ENCODE measurements at regions not wholly inside any gene's neighbourhood (a gene's known extent, or its start where the extent isn't known, plus 50 kb on each side); places are given as distances from the start of the nearest gene placed in this dataset.
"Not testable (repeated sequence)": the region's sequence is repeated elsewhere in the genome, so short reads cannot be mapped to it uniquely, and the experiment has no call there.

- not testable (repeated sequence) for H3K9ac ChIP-seq (ENCODE audit: low read length); H3K9me2 ChIP-seq (ENCODE audit: low read depth, low read length); H3K4me2 ChIP-seq (ENCODE audit: low read length); H3K27me3 ChIP-seq (ENCODE audit: insufficient read depth, low read length); H3K79me2 ChIP-seq (ENCODE audit: insufficient read depth, low read length); H3K36me3 ChIP-seq (ENCODE audit: insufficient read depth, low read length); H3K9me3 ChIP-seq (ENCODE audit: low read length); H3K27ac ChIP-seq (ENCODE audit: low read depth, low read length, poor library complexity, severe bottlenecking); H3K4me1 ChIP-seq (ENCODE audit: insufficient read depth, low read length, severe bottlenecking); H4K20me1 ChIP-seq (ENCODE audit: insufficient read depth, low read length); H3K4me3 ChIP-seq (ENCODE audit: low read depth, low read length, poor library complexity, severe bottlenecking); H3F3A ChIP-seq (ENCODE audit: insufficient read depth, low read length); H2AFZ ChIP-seq (ENCODE audit: low read length)
These were observed 103.8 kb downstream of the FAM72B start for GRCh38 chr1:121080197-121080903.

DNA sequence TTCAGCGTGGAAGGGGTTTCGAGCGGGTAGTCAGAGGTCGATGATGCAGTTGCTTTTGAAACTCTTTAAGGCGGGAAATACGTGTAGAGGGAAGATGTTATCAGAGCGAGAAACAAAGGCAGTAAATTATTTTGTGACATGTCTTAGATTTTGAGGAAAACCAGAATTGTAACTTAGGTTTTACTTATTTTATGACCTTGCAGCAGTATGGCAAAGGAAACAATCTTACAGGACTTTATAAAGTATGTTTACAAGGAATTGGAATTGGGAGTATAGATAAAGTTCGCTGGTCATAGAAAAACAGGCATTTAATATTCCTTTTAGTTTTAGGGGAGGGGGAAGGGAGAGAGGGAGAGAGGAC lies 103.3 kb downstream of the FAM72B start:
- H3K4me3 ChIP-seq (ENCODE audit: low read depth, low read length, poor library complexity, severe bottlenecking); H3K9me3 ChIP-seq (ENCODE audit: low read length); H3K36me3 ChIP-seq (ENCODE audit: insufficient read depth, low read length); H3K79me2 ChIP-seq (ENCODE audit: insufficient read depth, low read length); H3K27me3 ChIP-seq (ENCODE audit: insufficient read depth, low read length); H4K20me1 ChIP-seq (ENCODE audit: insufficient read depth, low read length); H3K4me1 ChIP-seq (ENCODE audit: insufficient read depth, low read length, severe bottlenecking); H3K9me2 ChIP-seq (ENCODE audit: low read depth, low read length); H3K27ac ChIP-seq (ENCODE audit: low read depth, low read length, poor library complexity, severe bottlenecking); H3F3A ChIP-seq (ENCODE audit: insufficient read depth, low read length); H2AFZ ChIP-seq (ENCODE audit: low read length); H3K4me2 ChIP-seq (ENCODE audit: low read length); H3K9ac ChIP-seq (ENCODE audit: low read length): not testable (repeated sequence)

DNA sequence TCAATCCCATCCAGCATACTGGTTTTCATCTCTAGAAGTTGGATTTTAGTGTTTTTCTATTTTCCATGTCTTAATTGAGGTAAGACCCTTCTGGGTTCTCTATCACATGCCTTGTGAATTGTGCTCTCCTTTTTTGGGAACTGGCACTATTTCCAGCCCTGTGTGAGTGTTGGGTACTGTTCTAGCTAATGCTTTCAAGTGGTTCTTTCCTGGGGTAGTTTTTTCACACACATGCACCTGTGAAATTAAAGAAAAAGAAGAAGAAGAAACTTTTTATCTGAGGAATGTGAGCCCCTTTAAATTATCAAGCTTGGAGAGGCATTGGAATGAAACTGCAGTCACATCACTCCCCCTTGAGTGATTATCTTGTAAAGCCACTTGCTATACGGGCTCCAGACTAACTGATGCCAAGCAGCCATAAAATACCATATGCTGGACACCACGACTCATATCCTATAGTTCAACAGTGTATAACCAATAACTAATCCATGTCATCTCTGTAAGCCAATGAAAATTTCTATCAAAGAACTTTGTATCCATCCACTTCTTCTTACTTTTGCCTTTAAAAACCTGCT lies 102.4 kb downstream of the FAM72B start:
- H2AFZ ChIP-seq (ENCODE audit: low read length); H3K4me3 ChIP-seq (ENCODE audit: low read depth, low read length, poor library complexity, severe bottlenecking); H3F3A ChIP-seq (ENCODE audit: insufficient read depth, low read length); H3K27me3 ChIP-seq (ENCODE audit: insufficient read depth, low read length); H3K27ac ChIP-seq (ENCODE audit: low read depth, low read length, poor library complexity, severe bottlenecking); H4K20me1 ChIP-seq (ENCODE audit: insufficient read depth, low read length); H3K9me2 ChIP-seq (ENCODE audit: low read depth, low read length); H3K9ac ChIP-seq (ENCODE audit: low read length); H3K4me1 ChIP-seq (ENCODE audit: insufficient read depth, low read length, severe bottlenecking); H3K4me2 ChIP-seq (ENCODE audit: low read length); H3K36me3 ChIP-seq (ENCODE audit: insufficient read depth, low read length); H3K79me2 ChIP-seq (ENCODE audit: insufficient read depth, low read length); H3K9me3 ChIP-seq (ENCODE audit: low read length): not testable (repeated sequence)

GRCh38 chr1:121082995-121083394 lies 101.1 kb downstream of the FAM72B start:
- not testable (repeated sequence) for H3K79me2 ChIP-seq (ENCODE audit: insufficient read depth, low read length); H3F3A ChIP-seq (ENCODE audit: insufficient read depth, low read length); H3K36me3 ChIP-seq (ENCODE audit: insufficient read depth, low read length); H3K9ac ChIP-seq (ENCODE audit: low read length); H3K27me3 ChIP-seq (ENCODE audit: insufficient read depth, low read length); H3K4me3 ChIP-seq (ENCODE audit: low read depth, low read length, poor library complexity, severe bottlenecking); H4K20me1 ChIP-seq (ENCODE audit: insufficient read depth, low read length); H3K4me2 ChIP-seq (ENCODE audit: low read length); H3K27ac ChIP-seq (ENCODE audit: low read depth, low read length, poor library complexity, severe bottlenecking); H3K9me3 ChIP-seq (ENCODE audit: low read length); H3K4me1 ChIP-seq (ENCODE audit: insufficient read depth, low read length, severe bottlenecking); H2AFZ ChIP-seq (ENCODE audit: low read length); H3K9me2 ChIP-seq (ENCODE audit: low read depth, low read length)

DNA sequence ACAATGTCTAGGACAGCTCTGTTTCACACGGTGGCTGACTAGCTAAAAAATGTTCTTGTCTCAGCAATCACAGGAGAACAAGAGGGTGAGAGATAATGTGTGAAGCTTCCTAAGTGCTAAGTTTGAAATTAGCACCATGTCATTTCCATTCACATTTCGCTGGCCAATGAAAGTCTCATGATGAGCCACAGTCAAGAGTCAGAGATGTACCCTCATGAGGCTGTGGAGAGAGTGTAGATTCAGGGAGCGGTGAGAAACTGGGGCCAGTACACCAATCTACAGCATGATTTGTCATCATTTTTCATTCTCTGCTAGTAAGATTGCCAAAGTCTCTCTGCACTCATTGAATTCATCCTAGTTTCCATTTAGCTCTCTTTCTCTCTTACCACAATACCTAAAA lies 97.9 kb downstream of the FAM72B start:
- not testable (repeated sequence) for H4K20me1 ChIP-seq (ENCODE audit: insufficient read depth, low read length); H3F3A ChIP-seq (ENCODE audit: insufficient read depth, low read length); H3K4me3 ChIP-seq (ENCODE audit: low read depth, low read length, poor library complexity, severe bottlenecking)

DNA sequence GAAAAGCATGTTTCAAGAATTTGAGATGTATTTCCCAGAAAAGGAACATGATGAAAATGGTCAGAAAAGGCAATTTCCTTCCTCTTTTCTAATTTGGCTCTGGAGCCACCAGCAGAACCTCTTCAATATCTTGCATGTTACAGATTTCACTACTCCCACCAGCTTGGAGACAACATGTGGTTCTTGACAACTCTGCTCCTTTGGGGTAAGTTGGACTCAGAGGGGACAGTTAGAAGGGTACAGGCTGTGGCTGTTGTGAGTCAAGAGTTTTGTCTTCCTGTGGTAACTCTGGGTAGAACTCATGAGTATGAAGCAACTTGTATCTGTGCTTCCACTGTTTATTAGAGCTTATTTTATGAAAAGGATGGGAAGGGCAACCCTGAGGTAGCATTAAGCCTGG lies 96.9 kb downstream of the FAM72B start:
- not testable (repeated sequence) for H3K36me3 ChIP-seq (ENCODE audit: insufficient read depth, low read length); H3K79me2 ChIP-seq (ENCODE audit: insufficient read depth, low read length); H3K9me2 ChIP-seq (ENCODE audit: low read depth, low read length); H3K27me3 ChIP-seq (ENCODE audit: insufficient read depth, low read length); H3K4me2 ChIP-seq (ENCODE audit: low read length); H3K9ac ChIP-seq (ENCODE audit: low read length); H3K27ac ChIP-seq (ENCODE audit: low read depth, low read length, poor library complexity, severe bottlenecking); H3K9me3 ChIP-seq (ENCODE audit: low read length); H3K4me1 ChIP-seq (ENCODE audit: insufficient read depth, low read length, severe bottlenecking); H2AFZ ChIP-seq (ENCODE audit: low read length); H3F3A ChIP-seq (ENCODE audit: insufficient read depth, low read length); H4K20me1 ChIP-seq (ENCODE audit: insufficient read depth, low read length); H3K4me3 ChIP-seq (ENCODE audit: low read depth, low read length, poor library complexity, severe bottlenecking)

More for the DNA sequence above, 97.9 kb downstream of the FAM72B start:
- not testable (repeated sequence) for H3K79me2 ChIP-seq (ENCODE audit: insufficient read depth, low read length); H3K27me3 ChIP-seq (ENCODE audit: insufficient read depth, low read length); H3K4me2 ChIP-seq (ENCODE audit: low read length); H3K9ac ChIP-seq (ENCODE audit: low read length); H3K9me2 ChIP-seq (ENCODE audit: low read depth, low read length); H2AFZ ChIP-seq (ENCODE audit: low read length); H3K27ac ChIP-seq (ENCODE audit: low read depth, low read length, poor library complexity, severe bottlenecking); H3K4me1 ChIP-seq (ENCODE audit: insufficient read depth, low read length, severe bottlenecking); H3K36me3 ChIP-seq (ENCODE audit: insufficient read depth, low read length); H3K9me3 ChIP-seq (ENCODE audit: low read length)

DNA sequence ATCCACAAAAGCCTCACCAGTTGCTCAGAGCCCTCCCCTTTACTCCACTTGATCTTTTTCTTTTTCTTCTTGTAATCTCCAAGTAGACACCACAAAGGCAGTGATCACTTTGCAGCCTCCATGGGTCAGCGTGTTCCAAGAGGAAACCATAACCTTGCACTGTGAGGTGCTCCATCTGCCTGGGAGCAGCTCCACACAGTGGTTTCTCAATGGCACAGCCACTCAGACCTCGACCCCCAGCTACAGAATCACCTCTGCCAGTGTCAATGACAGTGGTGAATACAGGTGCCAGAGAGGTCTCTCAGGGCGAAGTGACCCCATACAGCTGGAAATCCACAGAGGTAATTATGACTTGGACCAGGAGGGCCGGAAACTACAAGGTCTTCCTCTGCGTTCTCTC lies 95.6 kb downstream of the FAM72B start:
- not testable (repeated sequence) for H3K9ac ChIP-seq (ENCODE audit: low read length); H3F3A ChIP-seq (ENCODE audit: insufficient read depth, low read length); H3K9me3 ChIP-seq (ENCODE audit: low read length); H3K4me2 ChIP-seq (ENCODE audit: low read length); H3K27me3 ChIP-seq (ENCODE audit: insufficient read depth, low read length); H2AFZ ChIP-seq (ENCODE audit: low read length); H3K4me1 ChIP-seq (ENCODE audit: insufficient read depth, low read length, severe bottlenecking); H3K36me3 ChIP-seq (ENCODE audit: insufficient read depth, low read length); H4K20me1 ChIP-seq (ENCODE audit: insufficient read depth, low read length); H3K27ac ChIP-seq (ENCODE audit: low read depth, low read length, poor library complexity, severe bottlenecking); H3K9me2 ChIP-seq (ENCODE audit: low read depth, low read length); H3K79me2 ChIP-seq (ENCODE audit: insufficient read depth, low read length); H3K4me3 ChIP-seq (ENCODE audit: low read depth, low read length, poor library complexity, severe bottlenecking)
